NCI-H524 treated with DMSO at 0.1 percent for 48 hours (cell line): ENCODE measurements at regions not wholly inside any gene's neighbourhood (a gene's known extent, or its start where the extent isn't known, plus 50 kb on each side); places are given as distances from the start of the nearest gene placed in this dataset.

Experiments
- DNase-seq: peaks from one replicate; lab custom pipeline; 2025; lab: John Stamatoyannopoulos, UW

DNA sequence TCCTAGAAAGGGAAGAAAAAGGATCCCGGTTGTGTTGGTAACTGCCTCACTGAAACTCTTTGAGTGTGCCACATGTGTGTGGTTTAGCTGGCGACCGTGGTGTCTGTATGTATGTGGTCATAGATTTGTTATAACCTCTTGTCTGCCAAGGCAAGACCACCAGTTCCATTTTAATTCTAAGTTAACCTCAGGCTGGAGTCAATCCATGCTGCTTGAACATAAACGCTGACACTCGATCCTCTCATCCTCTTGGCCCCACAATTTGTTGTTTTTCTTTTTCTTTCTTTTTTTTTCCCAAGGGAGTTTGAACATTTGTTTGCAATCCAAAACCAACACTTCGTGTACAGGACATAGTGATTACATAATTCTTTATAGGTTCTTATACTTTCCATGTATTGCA lies 318.9 kb upstream of the JAG1 start:
- DNase-seq, result no peak

DNA sequence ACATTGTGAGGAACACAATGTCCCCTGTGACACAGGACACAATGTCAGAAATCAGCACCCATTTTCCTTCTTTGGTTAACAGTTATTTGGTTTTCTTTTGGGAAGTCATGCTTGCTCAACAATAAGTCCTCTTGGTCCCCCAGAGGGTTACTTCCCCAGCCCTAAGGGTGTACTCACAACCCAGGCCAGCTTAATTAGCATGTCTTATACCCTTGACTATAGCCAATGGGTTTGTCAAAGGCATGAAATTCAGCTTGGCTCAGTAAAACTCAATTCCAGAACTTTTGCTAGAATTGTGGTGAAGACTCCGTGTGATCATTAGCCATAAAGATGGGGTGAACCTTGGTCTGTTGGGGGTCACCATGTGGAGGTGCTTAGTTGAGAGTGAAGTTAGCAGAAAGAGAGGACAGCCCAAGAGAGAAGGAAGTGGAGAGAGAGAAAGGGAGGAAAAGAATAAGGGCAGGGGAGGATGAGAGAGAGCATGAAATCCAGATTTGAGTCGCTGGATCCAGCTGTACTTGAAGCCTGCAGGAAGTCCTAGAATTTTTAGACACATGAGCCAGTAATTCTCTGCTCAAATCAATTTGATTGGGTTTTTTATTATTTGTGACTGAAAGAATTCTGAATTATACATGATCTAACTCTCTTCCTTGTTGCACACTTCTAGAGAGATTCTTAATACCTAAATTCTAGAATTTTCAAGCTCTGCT lies 321.3 kb upstream of the JAG1 start:
- DNase-seq, result no peak

DNA sequence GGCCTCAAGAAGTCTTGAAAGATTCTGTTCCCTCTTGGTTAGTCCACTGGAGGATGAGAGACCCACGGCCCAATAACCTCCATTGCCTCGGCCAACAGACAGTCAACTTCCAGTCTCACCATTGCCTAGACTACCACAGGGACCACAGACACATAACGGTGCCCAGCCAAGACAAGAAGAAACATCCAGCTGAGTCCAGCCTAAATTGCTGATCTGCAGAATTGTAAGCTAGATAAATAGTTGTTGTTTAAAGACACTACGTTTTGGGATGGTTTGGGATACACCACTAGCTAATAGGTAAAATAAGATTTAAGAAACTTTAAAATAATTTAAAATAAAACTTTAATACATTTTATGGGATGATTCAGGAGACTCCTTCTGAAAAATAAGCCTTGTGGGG lies 324.7 kb upstream of the JAG1 start:
- no peak for DNase-seq

DNA sequence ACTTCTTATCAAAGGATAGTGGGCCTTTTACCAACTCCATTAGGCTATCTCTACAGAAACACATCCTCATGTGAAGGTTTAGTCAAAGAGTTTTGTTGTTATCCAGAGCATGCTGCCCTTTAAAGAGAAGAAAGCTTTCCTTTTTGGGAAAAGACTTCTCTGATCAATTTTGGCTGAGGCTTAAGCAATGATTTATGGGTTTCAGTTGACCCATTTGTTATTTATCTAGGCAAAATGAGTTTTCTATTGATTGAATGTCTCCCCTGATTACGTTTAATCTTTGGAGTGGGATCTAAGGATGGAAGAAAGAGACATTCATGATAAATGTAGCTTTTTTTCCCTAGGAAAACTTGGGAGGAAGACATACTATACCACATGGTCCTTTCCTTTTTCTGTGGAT lies 326.6 kb upstream of the JAG1 start:
- no peak for DNase-seq

DNA sequence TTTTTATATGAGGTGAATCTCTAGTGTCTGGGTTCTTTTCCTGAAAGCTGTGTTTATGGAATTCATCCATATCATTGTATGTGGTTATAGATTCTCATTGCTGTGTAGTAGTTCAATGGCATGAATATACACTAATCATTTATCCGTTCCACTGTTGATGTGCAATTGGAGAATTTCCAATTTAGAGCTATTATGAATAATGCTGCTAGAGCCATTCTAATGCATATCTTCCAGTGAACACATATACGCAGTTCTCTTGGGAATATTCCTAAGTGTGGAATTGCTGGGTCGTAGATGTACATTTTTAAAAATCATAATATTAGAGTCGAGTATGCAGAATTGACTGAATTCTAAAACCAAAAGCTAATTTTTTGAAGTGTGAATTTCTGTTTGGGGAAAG lies 327.5 kb upstream of the JAG1 start:
- no peak for DNase-seq

DNA sequence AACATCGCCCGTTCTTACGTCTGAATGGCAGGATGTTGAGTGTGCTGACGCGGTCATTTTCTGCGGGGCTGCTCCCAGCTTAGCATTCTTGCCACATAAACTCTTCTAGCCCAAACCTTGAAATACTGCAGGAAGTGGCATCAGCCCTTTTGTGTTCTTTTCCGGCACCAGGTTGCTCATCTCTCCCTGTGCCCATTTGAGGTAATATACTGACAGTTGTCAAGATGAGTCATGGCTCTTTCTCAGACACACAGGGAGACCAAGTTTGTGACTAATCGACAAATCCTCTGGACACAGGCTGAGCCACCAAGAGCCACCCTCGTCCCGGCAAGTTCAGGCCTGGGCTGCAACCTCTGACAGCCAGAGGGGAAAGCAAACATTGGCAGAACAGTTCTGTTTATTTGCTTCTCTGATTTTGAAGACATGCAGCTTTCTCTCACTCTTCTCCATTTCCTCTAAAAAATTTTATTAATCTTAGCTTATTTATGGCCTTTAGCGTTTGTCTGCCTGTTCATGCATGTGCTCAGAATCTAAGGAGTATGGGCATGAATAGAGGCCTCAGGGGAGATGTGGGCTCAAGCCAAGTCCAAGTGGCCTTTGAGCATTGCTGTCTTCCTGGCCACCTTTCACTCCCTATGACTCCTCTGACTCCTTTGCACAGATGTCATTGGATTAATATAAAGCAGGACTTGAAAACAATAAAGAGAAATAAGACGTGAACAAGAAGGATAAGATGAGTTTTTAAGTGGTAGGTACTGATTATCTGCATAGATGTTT lies 328.2 kb upstream of the JAG1 start:
- no peak for DNase-seq

DNA sequence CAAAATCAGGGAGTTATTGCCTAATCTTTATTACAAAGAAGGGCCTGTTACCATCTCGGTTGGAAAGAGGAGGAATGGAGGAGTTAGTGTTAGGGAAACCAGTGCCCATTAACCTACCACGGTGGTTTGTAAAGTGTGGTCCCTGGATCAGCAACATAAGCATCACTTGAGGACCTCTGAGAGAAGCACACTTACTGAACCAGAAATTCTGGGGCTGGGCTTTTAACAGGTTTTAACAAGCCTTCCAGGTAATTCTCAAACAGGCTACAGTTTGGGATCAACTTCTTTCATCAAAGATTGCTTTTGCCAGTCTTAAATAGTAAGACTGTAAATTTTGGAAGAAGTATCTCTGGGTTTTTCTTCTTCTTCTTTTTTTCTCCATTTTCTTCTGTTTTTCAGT lies 329.5 kb upstream of the JAG1 start:
- DNase-seq, result no peak

DNA sequence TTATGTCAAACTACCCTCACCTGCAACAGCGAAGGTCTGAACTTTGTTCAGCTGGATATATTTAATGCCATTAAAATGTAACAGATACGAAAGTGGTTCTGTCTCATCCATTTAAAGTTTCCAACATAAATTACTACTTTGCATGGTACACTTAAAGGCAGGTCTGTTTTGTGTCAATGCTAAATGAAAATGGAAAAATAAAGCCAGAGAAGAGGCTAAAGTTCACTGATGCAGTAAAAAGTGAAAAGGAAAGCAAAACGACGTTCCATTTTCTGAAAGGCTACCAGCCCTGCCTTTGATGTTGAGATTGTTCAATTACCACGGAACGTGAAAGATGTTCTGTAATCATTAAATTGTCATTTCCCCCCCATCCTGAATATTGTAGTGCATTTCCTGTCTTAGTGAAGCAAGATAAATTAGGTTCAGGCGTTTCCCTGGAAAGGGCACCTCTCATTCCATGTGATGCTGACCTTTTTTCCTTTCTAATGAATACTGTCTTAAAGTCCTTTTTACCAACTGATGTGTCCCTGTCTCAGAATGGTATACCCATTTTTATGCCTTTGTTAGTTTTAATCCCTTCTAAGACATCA lies 334.7 kb upstream of the JAG1 start:
- no peak for DNase-seq

DNA sequence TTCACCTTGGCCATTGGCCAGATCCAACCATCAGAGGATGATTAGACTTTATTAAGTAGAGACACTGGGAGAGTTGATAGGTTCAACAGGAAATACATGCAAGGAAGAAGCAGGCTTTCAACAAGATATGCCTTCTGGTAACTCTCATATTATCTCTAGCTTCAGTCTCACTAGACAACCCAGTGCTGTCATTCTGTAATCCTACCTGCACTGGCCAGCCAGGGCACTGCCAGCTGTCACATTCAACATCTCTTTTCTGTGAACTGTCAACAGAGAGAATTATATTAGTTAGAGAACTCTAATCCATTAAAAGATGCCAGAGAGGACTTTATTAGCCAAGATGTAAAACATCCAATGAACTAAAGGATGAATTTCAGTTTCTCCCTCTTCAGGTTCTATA lies 337.9 kb upstream of the JAG1 start:
- DNase-seq, result no peak

DNA sequence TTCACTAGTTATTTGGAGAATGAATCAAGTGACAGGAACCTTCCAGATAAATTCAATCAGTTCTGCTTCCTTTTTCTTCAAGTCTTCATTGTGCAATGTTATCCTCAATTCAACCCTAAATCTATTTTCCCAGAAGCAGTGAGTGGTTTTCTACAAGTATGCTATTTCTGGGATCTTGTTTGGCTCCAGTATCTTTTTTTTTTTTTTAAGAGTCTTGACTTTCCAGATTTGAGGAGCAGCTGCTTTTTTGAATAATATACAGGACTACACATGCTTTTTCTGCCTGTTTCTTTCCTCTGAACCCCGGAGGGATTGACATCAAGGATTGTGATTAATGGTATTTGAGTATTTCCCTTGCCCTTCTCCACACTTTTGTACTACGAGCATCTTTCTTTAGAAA lies 339.2 kb upstream of the JAG1 start:
- no peak for DNase-seq

DNA sequence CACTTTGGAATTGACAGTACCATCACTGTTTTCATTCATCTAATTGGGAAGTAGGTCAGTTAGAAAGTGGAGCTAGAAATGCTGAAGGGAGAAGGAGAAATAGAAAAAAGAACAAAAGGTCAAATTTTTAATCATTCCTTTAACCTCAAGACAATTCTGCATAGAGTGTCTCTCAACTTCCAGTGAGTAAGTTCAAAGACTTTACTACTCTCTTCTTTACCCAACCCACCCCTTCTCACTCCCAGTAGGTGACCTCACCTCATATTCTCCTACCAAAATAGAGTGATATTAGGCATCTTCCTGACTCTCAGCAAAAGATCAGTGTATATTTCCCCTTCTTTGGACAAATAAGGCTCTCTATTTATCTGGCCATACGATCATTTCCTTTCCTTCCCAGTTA lies 340.0 kb upstream of the JAG1 start:
- DNase-seq, result no peak

DNA sequence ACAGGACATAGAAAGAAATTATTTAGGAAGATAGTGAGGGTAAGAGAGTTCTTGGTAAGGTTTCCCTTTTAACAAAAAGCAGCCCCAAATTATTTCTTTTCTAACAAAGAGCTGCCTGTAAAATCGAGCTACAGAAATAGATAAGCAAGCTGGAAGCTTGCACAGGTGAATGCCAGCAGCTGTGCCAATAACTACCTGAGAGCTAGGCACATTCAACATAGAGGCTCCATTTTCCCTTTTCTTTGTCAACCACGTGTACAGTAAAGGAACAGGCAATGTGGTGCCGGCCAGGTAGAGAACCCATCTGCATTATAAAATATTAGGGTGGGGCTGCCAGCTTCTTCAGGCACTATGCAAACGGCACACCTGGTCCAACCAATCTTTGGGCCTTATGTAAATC lies 341.6 kb upstream of the JAG1 start:
- DNase-seq, result no peak

DNA sequence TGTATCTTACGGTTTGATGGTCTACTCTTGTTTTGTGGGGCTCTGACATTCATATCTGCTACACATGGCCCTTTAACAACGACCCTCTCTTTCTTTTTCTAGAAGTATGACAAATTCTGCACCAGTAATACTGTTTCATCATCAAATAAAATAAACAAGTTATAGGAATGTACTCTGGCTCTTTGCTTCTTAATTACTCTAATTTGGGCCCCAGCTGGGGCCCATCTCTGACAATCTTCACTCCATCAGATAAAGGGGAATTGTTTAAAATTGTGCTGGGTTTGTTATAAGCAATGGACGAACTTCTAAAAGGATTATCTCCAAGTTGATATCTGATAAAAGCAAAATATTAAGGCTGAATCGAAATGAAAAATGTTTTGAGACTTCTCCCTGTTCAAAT lies 343.6 kb upstream of the JAG1 start:
- no peak for DNase-seq

DNA sequence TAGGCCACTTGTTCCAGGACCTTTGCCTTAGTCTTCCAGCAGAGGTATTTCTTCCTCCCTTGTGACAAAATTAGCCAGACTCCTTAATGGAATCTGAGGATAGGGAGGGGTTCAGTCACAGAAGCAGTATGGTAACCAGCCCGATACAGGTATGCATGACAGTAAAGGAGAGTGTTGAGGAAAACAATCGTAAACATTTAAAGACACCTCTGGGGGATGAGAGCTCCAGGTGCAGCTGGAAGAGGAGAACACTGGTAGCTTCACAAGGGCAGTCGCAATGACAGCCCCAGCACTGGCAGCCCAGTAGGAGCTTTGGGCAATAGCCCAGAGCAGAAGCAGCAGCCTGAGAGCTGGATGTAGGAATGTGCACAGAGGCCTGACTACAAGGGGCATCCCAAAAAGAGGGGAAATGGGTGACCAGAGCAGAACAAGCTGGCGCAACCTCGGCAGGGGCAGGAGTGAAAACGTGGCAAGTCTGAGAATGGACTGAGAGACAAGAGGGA lies 344.9 kb upstream of the JAG1 start:
- no peak for DNase-seq

DNA sequence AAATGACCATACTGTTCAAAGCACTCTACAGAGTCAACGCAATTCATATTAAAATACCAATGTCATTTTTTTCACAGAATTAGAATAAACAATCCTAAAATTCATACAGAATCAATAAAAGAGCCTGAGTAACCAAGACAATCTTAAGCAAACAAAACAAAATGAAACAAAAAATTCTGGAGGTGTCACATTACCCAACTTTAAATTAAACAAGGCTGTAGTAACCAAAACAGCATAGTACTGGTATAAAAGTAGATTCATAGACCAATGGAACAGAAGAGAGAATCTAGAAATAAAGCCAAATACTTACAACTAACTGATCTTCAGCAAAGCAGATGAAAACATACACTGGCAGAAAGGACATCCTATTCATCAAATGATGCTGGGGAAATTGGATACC lies 346.9 kb upstream of the JAG1 start:
- DNase-seq, result no peak

DNA sequence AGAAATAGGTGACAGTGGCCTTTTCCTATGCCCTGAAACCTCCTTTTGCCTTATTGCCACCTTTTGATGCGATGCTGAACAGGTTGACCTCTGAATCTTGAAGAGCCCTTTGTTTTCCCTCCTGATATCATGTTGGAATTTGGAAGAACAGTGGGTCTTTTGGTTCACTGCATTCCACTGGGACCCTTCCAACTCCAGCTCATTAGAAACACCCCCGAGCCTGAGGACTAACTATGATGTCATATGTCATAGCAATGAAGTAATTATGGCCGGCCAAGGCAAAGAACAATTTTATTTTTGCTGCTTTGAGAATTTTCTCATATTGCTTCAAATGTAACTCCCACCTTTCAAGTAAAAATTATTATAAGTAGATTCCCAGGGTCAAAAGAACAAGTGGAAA lies 353.4 kb upstream of the JAG1 start:
- no peak for DNase-seq

DNA sequence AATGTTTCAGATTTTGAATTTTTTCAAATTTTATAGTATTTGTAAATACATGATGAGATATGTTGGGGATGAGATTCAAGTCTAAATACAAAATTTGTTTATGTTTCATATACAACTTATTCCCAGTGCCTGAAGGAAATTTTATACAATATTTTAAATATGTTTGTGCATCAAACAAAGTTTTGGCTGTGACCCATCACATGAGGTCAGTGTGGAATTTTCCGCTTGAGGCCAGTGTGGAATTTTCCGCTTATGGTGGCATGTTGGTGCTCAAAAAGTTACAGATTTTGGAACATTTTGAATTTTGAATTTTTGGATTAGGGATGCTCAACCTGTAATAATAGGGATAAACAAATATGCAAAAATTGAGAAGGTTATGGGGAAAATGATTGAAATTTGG lies 356.6 kb upstream of the JAG1 start:
- DNase-seq, result no peak

DNA sequence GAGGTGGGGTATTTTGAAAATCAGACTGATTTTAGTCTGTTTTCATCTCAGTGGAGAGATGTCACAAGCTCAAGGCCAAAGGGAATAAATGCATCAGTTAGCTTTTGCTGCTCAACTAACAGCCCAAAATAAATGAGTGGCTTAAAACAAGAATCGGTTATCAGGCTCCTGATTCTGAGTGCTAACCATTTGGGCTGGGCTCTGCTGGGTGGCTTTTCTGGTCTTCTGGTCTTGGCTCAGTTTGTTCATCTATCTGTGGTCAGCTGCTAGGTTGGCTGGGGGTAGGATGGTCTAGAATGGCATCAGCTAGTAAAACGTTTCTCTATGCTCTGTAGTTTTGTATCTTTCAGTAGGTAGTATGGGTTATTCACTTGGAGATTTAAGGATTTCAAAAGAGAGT lies 357.5 kb upstream of the JAG1 start:
- DNase-seq, result no peak

DNA sequence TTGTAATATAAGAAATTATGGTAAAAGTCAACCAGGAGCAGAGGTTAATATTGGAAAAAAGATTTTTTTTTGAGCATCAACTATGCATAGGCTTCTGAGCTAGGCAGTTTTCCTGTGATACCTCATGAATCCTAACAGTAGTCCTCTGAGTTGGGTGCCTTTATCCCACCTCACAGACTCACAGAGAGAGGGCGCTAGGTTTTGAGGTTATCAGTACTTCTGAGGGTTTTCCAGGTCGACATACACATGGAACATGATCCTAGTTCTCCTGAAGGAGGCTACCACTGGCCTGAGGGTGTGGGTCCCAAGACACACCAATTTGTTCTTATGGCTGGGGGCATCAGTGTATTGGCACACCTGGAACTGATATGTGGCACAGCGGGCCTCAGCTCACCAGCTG lies 358.8 kb upstream of the JAG1 start:
- DNase-seq, result no peak

DNA sequence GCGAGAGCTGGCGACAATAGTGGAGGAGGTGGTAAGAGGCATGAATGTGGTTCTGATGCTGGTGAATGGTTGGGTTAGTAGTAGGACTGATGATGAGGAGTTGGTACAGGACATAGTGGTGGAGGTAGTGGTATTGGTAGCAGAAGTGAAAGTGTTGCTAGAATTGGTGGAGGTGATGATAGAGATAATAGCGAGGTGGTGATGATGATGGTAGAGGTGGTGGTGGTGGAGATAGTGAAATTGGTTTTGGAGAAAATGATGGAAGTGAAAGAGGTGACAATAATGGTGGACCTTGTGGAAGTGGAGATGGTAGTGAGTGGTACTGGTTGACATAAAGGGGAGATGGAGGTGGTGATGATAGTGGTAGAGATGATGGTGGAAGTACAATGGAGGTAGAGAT lies 360.2 kb upstream of the JAG1 start:
- no peak for DNase-seq

DNA sequence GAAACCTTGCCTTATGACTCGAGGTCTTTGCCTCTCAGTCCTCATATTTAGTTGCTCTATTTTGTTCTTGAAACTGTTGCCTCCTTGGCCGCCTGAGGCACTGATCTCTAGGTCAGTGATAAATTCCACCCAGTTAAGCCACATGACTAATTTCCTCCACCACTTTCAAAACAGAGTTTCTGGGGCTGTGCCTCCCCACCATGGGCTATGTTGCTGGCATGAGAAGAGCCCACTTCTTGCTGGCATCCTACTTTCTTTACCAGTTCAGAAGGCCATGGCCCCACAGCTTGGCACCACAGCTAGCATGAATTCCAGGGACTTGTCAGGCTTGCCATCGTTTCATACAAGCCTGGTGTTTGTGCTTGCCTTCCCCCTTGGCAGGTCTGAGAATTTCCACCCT lies 361.4 kb upstream of the JAG1 start:
- DNase-seq, result no peak

DNA sequence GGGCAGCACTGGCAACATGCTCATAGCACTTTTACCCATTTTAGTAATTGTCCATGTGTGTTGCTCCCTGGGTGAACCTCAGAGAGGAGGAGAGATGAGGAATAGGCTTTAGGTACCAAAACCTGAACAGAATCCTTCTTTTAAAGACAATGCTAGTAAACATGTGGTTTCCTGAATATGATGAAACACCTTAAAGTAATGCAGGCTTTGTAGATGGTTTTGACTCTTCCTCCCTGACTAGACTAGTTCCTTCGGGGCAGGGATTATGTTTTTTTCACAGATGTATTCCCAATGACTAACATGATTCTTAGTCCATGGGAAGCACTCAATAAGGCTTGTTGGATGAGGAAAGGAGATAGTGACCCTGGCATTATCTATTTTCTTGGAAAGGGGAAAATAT lies 367.6 kb upstream of the JAG1 start:
- no peak for DNase-seq

DNA sequence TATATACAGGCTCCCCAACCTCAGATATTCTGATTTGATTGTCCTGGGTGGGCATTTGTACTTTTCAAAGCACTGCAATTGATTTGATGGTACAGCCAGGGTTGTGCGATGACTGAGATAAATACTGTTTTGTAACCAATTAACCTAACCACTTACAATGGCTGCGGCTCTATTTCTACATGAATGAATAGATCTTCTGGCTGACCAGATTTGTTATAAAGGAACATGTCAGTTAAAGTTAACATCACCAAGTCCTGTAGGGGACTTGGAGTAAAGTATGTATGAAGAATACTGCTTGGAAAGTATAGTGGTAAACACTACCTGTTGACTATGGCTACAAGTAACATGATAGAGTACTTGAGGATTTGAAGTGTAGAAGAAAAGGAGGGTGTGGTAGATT lies 369.2 kb upstream of the JAG1 start:
- DNase-seq, result no peak
